Right lobe of liver (tissue), 4 donors: ENCODE measurements at regions not wholly inside any gene's neighbourhood (a gene's known extent, or its start where the extent isn't known, plus 50 kb on each side); places are given as distances from the start of the nearest gene placed in this dataset.

Experiments
- POLR2A ChIP-seq: fragments of 450-650 bp; IDR thresholded peaks from one replicate; pipeline ENCODE4 v1.6.1; 2017; ENCODE audit warnings: antibody characterized with exemption, mild to moderate bottlenecking
- TF ChIP-seq, protein P1 (sequence below), 4 donors: fragments of 200-600 bp in 3 of 4; fragments of 450-650 bp in 1 of 4; IDR thresholded peaks; one replicate each; pipeline versions ENCODE4 v1.5.1 to v1.8.0; 2016 to 2022; ENCODE audit warnings: antibody characterized with exemption in 4 of 4, mild to moderate bottlenecking in 2 of 4
- donor health status: DM: no; HTN: no; CAD: no.
- donor health status: DM: no; HTN: no; CAD: no.
- donor health status: DM: no; HTN: yes; CAD: no.

DNA sequence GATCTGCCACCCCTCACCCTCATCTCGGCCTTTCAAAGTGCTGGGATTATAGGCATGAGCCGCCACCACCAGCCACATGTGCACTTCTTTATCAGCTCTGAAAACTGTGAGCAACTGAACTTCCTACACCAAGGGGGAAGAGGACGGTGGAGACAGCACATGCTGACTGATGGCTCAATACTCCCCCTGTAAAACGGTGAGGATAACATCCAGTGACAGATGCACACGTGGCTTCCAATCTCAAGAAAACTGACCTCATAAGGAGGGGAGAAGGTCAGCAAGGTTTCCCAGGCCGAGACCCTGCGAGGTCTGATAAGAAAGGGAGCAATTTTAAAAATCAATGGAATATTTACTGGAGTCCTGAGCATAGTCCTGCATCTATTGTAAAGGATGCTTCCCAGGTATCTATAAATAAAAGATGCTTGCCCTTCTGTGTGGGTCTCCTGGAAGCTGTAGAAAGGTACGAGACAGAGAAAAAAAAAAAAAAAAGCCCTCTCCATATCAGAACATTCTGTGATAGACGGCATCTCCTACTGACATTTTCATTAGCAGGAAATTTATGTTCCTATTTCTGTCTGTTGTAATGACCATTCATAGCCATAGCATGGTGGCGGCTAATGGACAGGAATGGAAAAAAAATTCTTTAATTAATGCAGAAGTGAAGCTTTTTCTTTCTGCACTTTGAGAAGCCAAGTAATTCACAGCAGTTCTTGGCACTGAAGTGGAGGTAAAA lies 385.1 kb downstream of the ZNF536 start:
- TF ChIP-seq, protein P1, sequence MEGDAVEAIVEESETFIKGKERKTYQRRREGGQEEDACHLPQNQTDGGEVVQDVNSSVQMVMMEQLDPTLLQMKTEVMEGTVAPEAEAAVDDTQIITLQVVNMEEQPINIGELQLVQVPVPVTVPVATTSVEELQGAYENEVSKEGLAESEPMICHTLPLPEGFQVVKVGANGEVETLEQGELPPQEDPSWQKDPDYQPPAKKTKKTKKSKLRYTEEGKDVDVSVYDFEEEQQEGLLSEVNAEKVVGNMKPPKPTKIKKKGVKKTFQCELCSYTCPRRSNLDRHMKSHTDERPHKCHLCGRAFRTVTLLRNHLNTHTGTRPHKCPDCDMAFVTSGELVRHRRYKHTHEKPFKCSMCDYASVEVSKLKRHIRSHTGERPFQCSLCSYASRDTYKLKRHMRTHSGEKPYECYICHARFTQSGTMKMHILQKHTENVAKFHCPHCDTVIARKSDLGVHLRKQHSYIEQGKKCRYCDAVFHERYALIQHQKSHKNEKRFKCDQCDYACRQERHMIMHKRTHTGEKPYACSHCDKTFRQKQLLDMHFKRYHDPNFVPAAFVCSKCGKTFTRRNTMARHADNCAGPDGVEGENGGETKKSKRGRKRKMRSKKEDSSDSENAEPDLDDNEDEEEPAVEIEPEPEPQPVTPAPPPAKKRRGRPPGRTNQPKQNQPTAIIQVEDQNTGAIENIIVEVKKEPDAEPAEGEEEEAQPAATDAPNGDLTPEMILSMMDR (IDR thresholded peaks at IDR 0.05), result no peak
- no peak for TF ChIP-seq POLR2A
